ENCODE measurements at regions not wholly inside any gene's neighbourhood (a gene's known extent, or its start where the extent isn't known, plus 50 kb on each side); places are given as distances from the start of the nearest gene placed in this dataset.

- TF ChIP-seq CTCF (IDR thresholded peaks at IDR 0.05) (no peak), POLR2AphosphoS5 (IDR thresholded peaks at IDR 0.05; ENCODE audit: insufficient read depth in 1 of 2, low read depth in 1 of 2) (no peak)
These were observed 274.3 kb upstream of the CAMK1G start for GRCh38 chr1:209309198-209309597.
